ENCODE measurements at regions not wholly inside any gene's neighbourhood (a gene's known extent, or its start where the extent isn't known, plus 50 kb on each side); places are given as distances from the start of the nearest gene placed in this dataset.
"Not testable (repeated sequence)": the region's sequence is repeated elsewhere in the genome, so short reads cannot be mapped to it uniquely, and the experiment has no call there.

- no peaks in the 10 kb centered on the region for H4K20me1 ChIP-seq
- no peaks in the 10 kb centered on the region for H3K27me3 ChIP-seq
- H3K27ac ChIP-seq, result no peak overlapping the region
- H3K9ac ChIP-seq, result no peak overlapping the region
- no peaks in the 10 kb centered on the region for H3K9me3 ChIP-seq
- H3K4me2 ChIP-seq, result no peak overlapping the region
- no peak overlapping the region for H3K4me3 ChIP-seq
- no peak for TF ChIP-seq Cebpa-rat (IDR thresholded peaks at IDR 0.05)
- H3K36me3 ChIP-seq, result no peaks in the 10 kb centered on the region
- H3K4me1 ChIP-seq, result no peaks in the 10 kb centered on the region
Observed at GRCh38 chr12:72839696-72840095, 567.5 kb downstream of the TRHDE start.

DNA sequence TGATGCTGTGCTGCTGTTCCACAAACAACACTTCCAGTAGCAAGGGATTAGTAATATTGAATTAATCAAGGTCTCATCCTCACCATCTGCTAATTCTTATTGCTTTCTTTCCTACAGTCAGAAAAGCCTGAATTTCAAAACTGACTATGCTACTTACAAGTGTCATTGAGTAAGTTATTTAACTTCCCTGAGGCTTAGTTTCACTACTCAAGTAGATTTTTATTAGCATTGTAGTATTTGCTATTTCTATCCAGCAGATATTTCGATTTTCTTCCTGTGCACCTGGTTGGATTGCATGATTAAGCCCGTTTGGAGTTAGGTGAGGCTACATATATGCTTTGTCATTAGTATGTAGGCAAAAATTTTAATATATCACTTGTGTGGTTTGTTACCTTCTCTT lies 591.5 kb downstream of the TRHDE start:
- Histone ChIP-seq H3K4me1 (no peaks in the 10 kb centered on the region), H3K36me3 (no peaks in the 10 kb centered on the region), H4K20me1 (no peaks in the 10 kb centered on the region), H3K27me3 (no peaks in the 10 kb centered on the region), H3K27ac (no peak overlapping the region), H3K9me3 (no peaks in the 10 kb centered on the region), H3K4me3 (no peak overlapping the region), H3K4me2 (no peak overlapping the region), H3K9ac (no peak overlapping the region)
- TF ChIP-seq Cebpa-rat (IDR thresholded peaks at IDR 0.05), result no peak

GRCh38 chr12:72865921-72866320 lies 593.8 kb downstream of the TRHDE start:
- TF ChIP-seq Cebpa-rat (IDR thresholded peaks at IDR 0.05), result no peak
- Histone ChIP-seq H3K9ac (no peak overlapping the region), H3K27me3 (no peaks in the 10 kb centered on the region), H3K36me3 (no peaks in the 10 kb centered on the region), H3K4me2 (no peak overlapping the region), H3K4me3 (no peak overlapping the region), H4K20me1 (no peaks in the 10 kb centered on the region), H3K9me3 (no peaks in the 10 kb centered on the region), H3K4me1 (no peaks in the 10 kb centered on the region), H3K27ac (no peak overlapping the region)

- Histone ChIP-seq H3K4me1 (no peaks in the 10 kb centered on the region), H3K27ac (no peak overlapping the region), H3K4me3 (no peak overlapping the region), H3K9ac (no peak overlapping the region), H3K27me3 (no peaks in the 10 kb centered on the region), H3K9me3 (no peaks in the 10 kb centered on the region), H3K4me2 (no peak overlapping the region), H4K20me1 (no peaks in the 10 kb centered on the region), H3K36me3 (no peaks in the 10 kb centered on the region)
- no peak for TF ChIP-seq Cebpa-rat (IDR thresholded peaks at IDR 0.05)
Observed at GRCh38 chr12:72869024-72869423, 596.9 kb downstream of the TRHDE start.

DNA sequence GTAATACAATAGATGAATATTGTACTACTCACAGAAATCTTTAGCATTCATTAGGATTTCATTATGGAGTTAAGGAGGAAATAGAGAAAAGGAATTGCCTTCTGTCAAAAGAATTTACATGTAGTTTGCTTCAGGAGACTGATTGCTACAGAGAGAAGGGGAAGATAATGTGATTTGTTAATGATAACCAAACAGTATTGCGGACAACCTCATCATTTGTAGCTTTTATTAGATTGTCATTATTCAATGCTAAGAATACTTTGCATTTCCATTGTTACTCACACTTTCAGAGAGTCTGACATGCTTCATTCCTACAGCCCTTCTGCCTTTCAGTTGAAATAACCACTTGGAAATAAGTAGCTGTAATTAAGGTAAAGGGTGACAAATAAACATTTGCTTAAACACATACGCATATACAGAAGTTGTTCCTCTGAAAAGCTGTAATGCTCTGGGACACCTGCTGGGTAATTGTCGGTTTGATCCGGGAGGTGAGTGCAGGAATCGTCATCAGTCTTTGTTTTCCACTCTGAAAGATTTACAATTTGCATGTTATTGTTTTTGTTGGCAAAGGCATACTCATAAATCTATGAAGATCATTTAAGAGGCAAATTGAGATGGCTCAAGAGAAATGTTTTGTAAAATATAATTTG lies 600.2 kb downstream of the TRHDE start:
- H3K27me3 ChIP-seq, result no peaks in the 10 kb centered on the region
- no peak overlapping the region for H3K4me3 ChIP-seq
- H3K9ac ChIP-seq, result no peak overlapping the region
- no peaks in the 10 kb centered on the region for H3K4me1 ChIP-seq
- no peak overlapping the region for H3K4me2 ChIP-seq
- no peak overlapping the region for H3K27ac ChIP-seq
- H4K20me1 ChIP-seq, result no peaks in the 10 kb centered on the region
- no peak for TF ChIP-seq Cebpa-rat (IDR thresholded peaks at IDR 0.05)
- H3K36me3 ChIP-seq, result no peaks in the 10 kb centered on the region
- H3K9me3 ChIP-seq, result 0 out of 2 replicates have a peak, but pooled peaks cover 6% of the 10 kb centered on the region

DNA sequence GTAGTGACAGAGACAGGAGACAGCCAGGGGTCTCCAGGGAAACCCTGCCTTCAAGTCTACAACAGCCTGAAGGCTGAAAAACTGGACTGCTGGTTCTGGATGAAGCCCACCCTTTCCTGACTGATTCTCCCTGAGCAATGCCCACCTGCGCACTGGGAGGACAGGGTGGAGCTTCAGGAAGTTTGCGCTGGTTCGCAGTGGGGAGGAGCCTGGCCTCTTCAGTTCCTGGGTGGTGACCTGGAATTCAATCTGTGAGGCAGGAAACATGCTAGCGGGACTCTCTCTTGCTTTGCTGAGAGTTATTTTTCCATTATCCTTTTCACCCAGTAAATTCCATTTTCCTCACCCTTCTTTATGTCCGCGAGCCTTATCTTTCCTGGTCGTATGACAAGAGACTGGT lies 600.8 kb downstream of the TRHDE start:
- Histone ChIP-seq H3K36me3 (no peaks in the 10 kb centered on the region), H3K27me3 (no peaks in the 10 kb centered on the region), H3K4me2 (no peak overlapping the region), H3K9me3 (0 out of 2 replicates have a peak, but pooled peaks cover 6% of the 10 kb centered on the region), H3K4me1 (no peaks in the 10 kb centered on the region), H3K9ac (no peak overlapping the region), H3K27ac (no peak overlapping the region), H4K20me1 (no peaks in the 10 kb centered on the region), H3K4me3 (no peak overlapping the region)
- no peak for TF ChIP-seq Cebpa-rat (IDR thresholded peaks at IDR 0.05)

GRCh38 chr12:72876092-72876491 lies 603.9 kb downstream of the TRHDE start:
- Histone ChIP-seq H3K4me3 (no peak overlapping the region), H3K4me2 (no peak overlapping the region), H4K20me1 (no peaks in the 10 kb centered on the region), H3K36me3 (no peaks in the 10 kb centered on the region), H3K9me3 (0 out of 2 replicates have a peak, but pooled peaks cover 6% of the 10 kb centered on the region), H3K27me3 (no peaks in the 10 kb centered on the region), H3K27ac (no peak overlapping the region), H3K9ac (no peak overlapping the region), H3K4me1 (no peaks in the 10 kb centered on the region)
- no peak for TF ChIP-seq Cebpa-rat (IDR thresholded peaks at IDR 0.05)

- Histone ChIP-seq H3K9ac (no peak overlapping the region), H3K27ac (no peak overlapping the region), H3K4me2 (no peak overlapping the region), H4K20me1 (no peaks in the 10 kb centered on the region), H3K9me3 (no peaks in the 10 kb centered on the region), H3K4me3 (no peak overlapping the region), H3K4me1 (no peaks in the 10 kb centered on the region), H3K36me3 (no peaks in the 10 kb centered on the region), H3K27me3 (no peaks in the 10 kb centered on the region)
- TF ChIP-seq Cebpa-rat (IDR thresholded peaks at IDR 0.05), result no peak
Observed at GRCh38 chr12:72888693-72889092, 616.5 kb downstream of the TRHDE start.

DNA sequence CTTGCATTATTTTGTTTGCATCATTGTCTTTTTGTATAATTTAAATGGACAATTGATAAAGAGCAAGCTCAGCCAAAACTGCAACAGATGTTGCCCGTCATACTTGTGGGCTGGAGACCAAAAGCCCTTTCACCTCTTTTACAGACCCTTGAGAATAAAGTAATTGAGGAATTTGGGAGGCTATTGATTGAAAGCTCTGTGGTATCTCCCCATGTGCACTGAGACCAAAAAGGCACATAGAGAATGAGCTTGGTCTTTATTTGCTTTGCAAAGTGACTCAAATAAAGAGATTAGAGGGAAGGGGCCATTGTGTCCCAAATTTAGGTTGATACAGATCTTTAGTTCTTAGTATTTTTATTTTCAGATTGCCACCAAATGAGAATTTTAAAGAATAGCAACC lies 617.6 kb downstream of the TRHDE start:
- Histone ChIP-seq H3K36me3 (no peaks in the 10 kb centered on the region), H3K4me1 (no peaks in the 10 kb centered on the region), H3K9me3 (no peaks in the 10 kb centered on the region), H3K27me3 (no peaks in the 10 kb centered on the region), H3K4me3 (no peak overlapping the region), H4K20me1 (no peaks in the 10 kb centered on the region), H3K27ac (no peak overlapping the region), H3K4me2 (no peak overlapping the region), H3K9ac (no peak overlapping the region)
- TF ChIP-seq Cebpa-rat (IDR thresholded peaks at IDR 0.05), result no peak

DNA sequence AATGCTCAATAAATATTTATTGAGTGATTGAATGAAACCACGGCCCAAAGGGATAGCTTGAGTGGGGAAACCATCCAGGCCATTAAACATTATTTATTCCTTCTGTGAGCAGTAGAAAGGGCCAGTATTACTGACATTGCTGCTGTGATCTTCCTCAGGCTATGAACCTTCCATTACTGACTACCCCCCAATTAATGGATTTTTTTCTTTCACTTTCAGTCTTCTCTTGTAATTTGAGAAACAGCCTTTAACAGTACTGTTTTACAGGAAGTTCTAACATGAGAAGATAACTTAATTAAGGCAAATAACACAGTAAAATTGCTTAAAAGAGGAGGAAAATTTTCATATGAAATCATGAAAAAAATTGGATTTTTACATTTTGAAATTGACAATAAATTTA lies 629.5 kb downstream of the TRHDE start:
- Histone ChIP-seq H3K9ac (no peak overlapping the region), H4K20me1 (no peaks in the 10 kb centered on the region), H3K4me1 (no peaks in the 10 kb centered on the region), H3K27ac (no peak overlapping the region), H3K4me3 (no peak overlapping the region), H3K9me3 (no peaks in the 10 kb centered on the region), H3K36me3 (no peaks in the 10 kb centered on the region), H3K27me3 (no peaks in the 10 kb centered on the region), H3K4me2 (no peak overlapping the region; the same call in 1 of the 2 replicates)
- no peak for TF ChIP-seq Cebpa-rat (IDR thresholded peaks at IDR 0.05)

DNA sequence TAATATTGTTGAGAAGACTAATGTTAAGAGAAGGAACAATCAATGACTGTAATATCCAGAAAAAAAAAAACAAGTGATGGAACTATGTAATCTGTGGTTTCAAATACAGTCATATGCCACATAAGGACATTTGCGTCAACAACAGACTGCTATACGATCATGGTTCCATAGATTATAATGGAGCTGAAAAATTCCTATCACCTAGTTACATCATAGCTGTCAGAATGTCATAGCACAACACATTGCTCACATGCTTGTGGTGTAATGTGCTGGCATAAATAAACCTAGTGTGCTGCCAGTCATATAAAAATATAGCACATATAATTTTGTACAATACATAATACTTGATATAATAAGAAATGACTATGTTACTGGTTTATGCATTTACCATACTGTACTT lies 653.5 kb downstream of the TRHDE start:
- no peaks in the 10 kb centered on the region for H3K4me1 ChIP-seq
- no peak overlapping the region for H3K4me3 ChIP-seq
- H3K36me3 ChIP-seq, result no peaks in the 10 kb centered on the region
- H3K4me2 ChIP-seq, result no peak overlapping the region
- no peaks in the 10 kb centered on the region for H3K9me3 ChIP-seq
- no peaks in the 10 kb centered on the region for H3K27me3 ChIP-seq
- no peaks in the 10 kb centered on the region for H4K20me1 ChIP-seq
- no peak overlapping the region for H3K9ac ChIP-seq
- TF ChIP-seq Cebpa-rat (IDR thresholded peaks at IDR 0.05), result no peak
- no peak overlapping the region for H3K27ac ChIP-seq

- not testable (repeated sequence) for H3K4me3 ChIP-seq, H3K9me3 ChIP-seq, H3K9ac ChIP-seq, H3K4me1 ChIP-seq, H4K20me1 ChIP-seq, H3K4me2 ChIP-seq, H3K36me3 ChIP-seq, H3K27me3 ChIP-seq, H3K27ac ChIP-seq
Observed at GRCh38 chr12:72931838-72932237, 659.7 kb downstream of the TRHDE start.
